Spleen (tissue), 7 donors: ENCODE measurements at regions not wholly inside any gene's neighbourhood (a gene's known extent, or its start where the extent isn't known, plus 50 kb on each side); places are given as distances from the start of the nearest gene placed in this dataset.
"Not testable (repeated sequence)": the region's sequence is repeated elsewhere in the genome, so short reads cannot be mapped to it uniquely, and the experiment has no call there.

ENCODE experiments used
- POLR2A ChIP-seq, 3 donors: fragments of 450-650 bp; IDR thresholded peaks; one replicate each; pipeline ENCODE4 v1.5.1; 2017; ENCODE audit warnings: antibody characterized with exemption in 3 of 3, mild to moderate bottlenecking in 1 of 3
- TF ChIP-seq, protein P1 (sequence below), 11 experiments: fragments of 200-600 bp in 7 of 11; fragments of 450-650 bp in 4 of 11; sonication (generic) in 4 of 11; IDR thresholded peaks in 8 of 11; conservative IDR thresholded peaks in 3 of 11; 1 replicate in 7 of 11; 2 replicates in 4 of 11; pipeline versions ENCODE4 v1.4.0 to v1.8.0; 2016 to 2021; ENCODE audit warnings: antibody characterized with exemption in 11 of 11, inconsistent platforms in 4 of 11, mild to moderate bottlenecking in 1 of 11
- donor health status: DM: no; HTN: no; CAD: no; lungs with moderate emphysema.
- donor health status: DM: no; HTN: no; CAD: no.
- donor health status: DM: no; HTN: no; CAD: no.

DNA sequence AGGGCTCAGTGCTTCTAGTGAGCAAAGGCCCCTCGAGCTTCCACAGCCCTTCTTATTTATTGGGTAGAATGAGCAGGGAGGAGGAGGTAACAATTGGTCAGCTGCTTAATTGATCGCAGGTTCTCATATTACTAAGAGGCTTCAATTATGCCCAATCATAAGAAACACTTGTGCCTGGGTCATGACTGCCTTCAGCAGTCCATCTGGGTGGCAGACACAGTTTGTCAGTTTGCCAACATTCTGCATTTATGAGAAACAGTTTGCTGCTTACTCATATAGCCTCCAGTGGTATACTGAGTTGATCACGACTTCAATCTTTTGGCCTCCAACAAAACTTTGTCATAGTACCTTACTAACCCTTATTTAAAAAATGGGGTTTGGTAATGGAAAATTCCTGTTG, 667.0 kb upstream of the MIS18BP1 start:
- TF ChIP-seq, protein P1, sequence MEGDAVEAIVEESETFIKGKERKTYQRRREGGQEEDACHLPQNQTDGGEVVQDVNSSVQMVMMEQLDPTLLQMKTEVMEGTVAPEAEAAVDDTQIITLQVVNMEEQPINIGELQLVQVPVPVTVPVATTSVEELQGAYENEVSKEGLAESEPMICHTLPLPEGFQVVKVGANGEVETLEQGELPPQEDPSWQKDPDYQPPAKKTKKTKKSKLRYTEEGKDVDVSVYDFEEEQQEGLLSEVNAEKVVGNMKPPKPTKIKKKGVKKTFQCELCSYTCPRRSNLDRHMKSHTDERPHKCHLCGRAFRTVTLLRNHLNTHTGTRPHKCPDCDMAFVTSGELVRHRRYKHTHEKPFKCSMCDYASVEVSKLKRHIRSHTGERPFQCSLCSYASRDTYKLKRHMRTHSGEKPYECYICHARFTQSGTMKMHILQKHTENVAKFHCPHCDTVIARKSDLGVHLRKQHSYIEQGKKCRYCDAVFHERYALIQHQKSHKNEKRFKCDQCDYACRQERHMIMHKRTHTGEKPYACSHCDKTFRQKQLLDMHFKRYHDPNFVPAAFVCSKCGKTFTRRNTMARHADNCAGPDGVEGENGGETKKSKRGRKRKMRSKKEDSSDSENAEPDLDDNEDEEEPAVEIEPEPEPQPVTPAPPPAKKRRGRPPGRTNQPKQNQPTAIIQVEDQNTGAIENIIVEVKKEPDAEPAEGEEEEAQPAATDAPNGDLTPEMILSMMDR (IDR thresholded peaks at IDR 0.05 in 8 of 11, conservative IDR thresholded peaks at IDR 0.05 in 3 of 11) = not testable (repeated sequence)
- not testable (repeated sequence) for TF ChIP-seq POLR2A (IDR thresholded peaks at IDR 0.05)
